Esophagus muscularis mucosa (tissue), 4 donors: ENCODE measurements at regions not wholly inside any gene's neighbourhood (a gene's known extent, or its start where the extent isn't known, plus 50 kb on each side); places are given as distances from the start of the nearest gene placed in this dataset.

Experiments used
- DNase-seq: peaks from one replicate; pipeline ENCODE4 v3.0.0-alpha.2; 2017; ENCODE audit errors: extremely low spot score
- H3K27ac ChIP-seq, 4 donors: fragments of 200-600 bp; sonication (generic); replicated peaks in 1 of 4; 1 replicate in 3 of 4; 2 replicates in 1 of 4; pipeline ENCODE4 v1.5.1; 2016 to 2019; ENCODE audit warnings: mild to moderate bottlenecking in 1 of 4
- H3K27me3 ChIP-seq, 4 donors: fragments of 200-600 bp; sonication (generic); one replicate each; pipeline versions ENCODE4 v1.5.1 to v1.6.0; 2016 to 2019
- H3K36me3 ChIP-seq, 4 donors: fragments of 200-600 bp; sonication (generic); one replicate each; pipeline ENCODE4 v1.5.1; 2016 to 2019
- H3K4me1 ChIP-seq, 4 donors: fragments of 200-600 bp; sonication (generic); one replicate each; pipeline ENCODE4 v1.5.1; 2016 to 2019
- H3K4me3 ChIP-seq, 4 donors: fragments of 200-600 bp; sonication (generic); 1 replicate in 2 of 4; 2 replicates in 2 of 4; pipeline ENCODE4 v1.5.1; 2016 to 2019; ENCODE audit warnings: mild to moderate bottlenecking in 4 of 4, moderate library complexity in 1 of 4
- H3K9me3 ChIP-seq, 4 donors: fragments of 200-600 bp; sonication (generic); 1 replicate in 3 of 4; 2 replicates in 1 of 4; pipeline ENCODE4 v1.5.1; 2016 to 2019
- EP300 ChIP-seq: sonication (generic); formaldehyde crosslinking; IDR thresholded peaks from one replicate; pipeline ENCODE4 v1.6.1; 2017; ENCODE audit warnings: antibody characterized with exemption
- POLR2A ChIP-seq: fragments of 450-650 bp; IDR thresholded peaks from one replicate; pipeline ENCODE4 v1.6.1; 2017; ENCODE audit warnings: antibody characterized with exemption, moderate library complexity, mild to moderate bottlenecking, low read depth
- POLR2AphosphoS5 ChIP-seq, 2 donors: sonication (generic); formaldehyde crosslinking; IDR thresholded peaks; one replicate each; pipeline ENCODE4 v1.6.1; 2017; ENCODE audit warnings: antibody characterized with exemption in 2 of 2
- WGBS: methylation state at CpG from one replicate; pipeline ENCODE4 v1.1.5; 2018; 5-methylcytosine and 5-hydroxymethylcytosine counted together
- intact Hi-C: fragments of 100-400 bp; cut with DNase I; formaldehyde crosslinking; loops from one replicate; pipeline ENCODE4 v1.15.1; 2023
- TF ChIP-seq, protein P1 (sequence below), 3 experiments: fragments of 200-600 bp in 2 of 3; fragments of 450-650 bp in 1 of 3; sonication (generic) in 2 of 3; IDR thresholded peaks; one replicate each; pipeline ENCODE4 v1.5.1; 2017 to 2019; ENCODE audit warnings: antibody characterized with exemption in 3 of 3, mild to moderate bottlenecking in 2 of 3, moderate library complexity in 1 of 3

DNA sequence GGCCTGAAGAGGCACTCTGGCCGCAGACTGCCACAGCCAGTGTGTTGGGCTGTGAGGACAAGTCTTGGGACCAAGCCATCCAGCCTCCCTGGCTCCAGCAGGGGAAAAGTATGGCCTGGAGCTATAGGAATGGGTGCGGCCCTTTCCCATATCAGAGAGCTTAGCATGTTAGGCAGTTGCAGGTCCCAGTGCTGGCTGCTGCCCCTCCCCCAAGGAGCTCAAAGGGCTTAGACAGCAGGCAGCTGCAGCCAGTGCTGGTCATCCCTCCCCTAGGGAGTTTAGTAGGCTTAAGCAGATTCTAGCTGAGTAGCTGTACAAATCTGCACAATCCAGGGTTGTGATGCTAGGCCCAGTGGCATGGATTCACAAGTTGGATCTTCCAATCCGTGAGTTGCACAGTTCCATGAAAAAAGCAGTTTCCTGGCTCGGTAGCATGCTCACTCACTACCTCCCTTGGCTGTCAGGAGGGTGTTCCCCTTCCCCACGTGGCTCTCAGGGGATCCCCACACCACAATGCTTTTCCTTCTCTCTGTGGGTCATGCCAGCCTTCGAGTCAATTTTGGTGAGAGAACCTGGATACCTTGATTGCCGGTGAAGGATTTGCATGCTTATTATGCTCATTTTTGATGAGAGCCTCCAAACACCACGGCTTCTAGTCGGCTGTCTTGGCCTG, 1490.8 kb downstream of the BRINP3 start:
- 75% methylated on average over 7 of the region's 9 CpGs for WGBS
- Histone ChIP-seq H3K4me1 (no peaks in the 10 kb centered on the region), H3K36me3 (no peaks in the 10 kb centered on the region), H3K27ac (no peak overlapping the region), H3K27me3 (no peaks in the 10 kb centered on the region), H3K4me3 (no peak overlapping the region), H3K9me3 (peaks cover 0 to under 1% (median 0%) of the 10 kb centered on the region in 4 donors)
- TF ChIP-seq POLR2AphosphoS5 (IDR thresholded peaks at IDR 0.05) (no peak), POLR2A (no peak), EP300 (no peak)
- TF ChIP-seq, protein P1, sequence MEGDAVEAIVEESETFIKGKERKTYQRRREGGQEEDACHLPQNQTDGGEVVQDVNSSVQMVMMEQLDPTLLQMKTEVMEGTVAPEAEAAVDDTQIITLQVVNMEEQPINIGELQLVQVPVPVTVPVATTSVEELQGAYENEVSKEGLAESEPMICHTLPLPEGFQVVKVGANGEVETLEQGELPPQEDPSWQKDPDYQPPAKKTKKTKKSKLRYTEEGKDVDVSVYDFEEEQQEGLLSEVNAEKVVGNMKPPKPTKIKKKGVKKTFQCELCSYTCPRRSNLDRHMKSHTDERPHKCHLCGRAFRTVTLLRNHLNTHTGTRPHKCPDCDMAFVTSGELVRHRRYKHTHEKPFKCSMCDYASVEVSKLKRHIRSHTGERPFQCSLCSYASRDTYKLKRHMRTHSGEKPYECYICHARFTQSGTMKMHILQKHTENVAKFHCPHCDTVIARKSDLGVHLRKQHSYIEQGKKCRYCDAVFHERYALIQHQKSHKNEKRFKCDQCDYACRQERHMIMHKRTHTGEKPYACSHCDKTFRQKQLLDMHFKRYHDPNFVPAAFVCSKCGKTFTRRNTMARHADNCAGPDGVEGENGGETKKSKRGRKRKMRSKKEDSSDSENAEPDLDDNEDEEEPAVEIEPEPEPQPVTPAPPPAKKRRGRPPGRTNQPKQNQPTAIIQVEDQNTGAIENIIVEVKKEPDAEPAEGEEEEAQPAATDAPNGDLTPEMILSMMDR (IDR thresholded peaks at IDR 0.05): no peak
- no peak for DNase-seq
- intact Hi-C loops: no loop called here

DNA sequence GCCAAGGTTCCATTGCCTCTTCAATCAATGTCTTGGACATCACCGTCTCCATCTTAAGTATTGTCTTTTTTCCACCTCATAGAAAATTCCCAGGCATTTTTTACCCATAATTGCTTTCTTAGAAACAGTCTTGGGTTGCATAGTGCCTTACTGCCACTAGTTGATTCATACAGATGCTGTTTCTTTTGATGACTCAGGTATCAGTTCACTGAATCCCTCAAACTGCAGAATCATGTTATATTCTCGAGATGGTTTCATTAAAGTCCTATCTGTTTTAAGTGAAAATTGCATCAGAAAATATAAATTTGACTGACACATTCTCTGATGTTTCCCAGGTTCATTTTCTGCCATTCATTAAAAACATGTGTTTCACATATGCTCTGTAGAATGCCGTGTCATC, 1489.1 kb downstream of the BRINP3 start:
- 76% methylated on average over 3 of the region's 3 CpGs for whole genome bisulfite sequencing
- TF ChIP-seq POLR2AphosphoS5 (IDR thresholded peaks at IDR 0.05) (no peak), EP300 (no peak), POLR2A (no peak)
- TF ChIP-seq, protein P1 (IDR thresholded peaks at IDR 0.05): no peak
- H3K27ac ChIP-seq: no peak overlapping the region
- intact Hi-C loops: no loop called here
- H3K4me3 ChIP-seq: no peak overlapping the region
- no peaks in the 10 kb centered on the region for H3K4me1 ChIP-seq
- H3K27me3 ChIP-seq: no peaks in the 10 kb centered on the region
- H3K36me3 ChIP-seq: no peaks in the 10 kb centered on the region
- no peak for DNase-seq
- H3K9me3 ChIP-seq: no peaks in the 10 kb centered on the region

DNA sequence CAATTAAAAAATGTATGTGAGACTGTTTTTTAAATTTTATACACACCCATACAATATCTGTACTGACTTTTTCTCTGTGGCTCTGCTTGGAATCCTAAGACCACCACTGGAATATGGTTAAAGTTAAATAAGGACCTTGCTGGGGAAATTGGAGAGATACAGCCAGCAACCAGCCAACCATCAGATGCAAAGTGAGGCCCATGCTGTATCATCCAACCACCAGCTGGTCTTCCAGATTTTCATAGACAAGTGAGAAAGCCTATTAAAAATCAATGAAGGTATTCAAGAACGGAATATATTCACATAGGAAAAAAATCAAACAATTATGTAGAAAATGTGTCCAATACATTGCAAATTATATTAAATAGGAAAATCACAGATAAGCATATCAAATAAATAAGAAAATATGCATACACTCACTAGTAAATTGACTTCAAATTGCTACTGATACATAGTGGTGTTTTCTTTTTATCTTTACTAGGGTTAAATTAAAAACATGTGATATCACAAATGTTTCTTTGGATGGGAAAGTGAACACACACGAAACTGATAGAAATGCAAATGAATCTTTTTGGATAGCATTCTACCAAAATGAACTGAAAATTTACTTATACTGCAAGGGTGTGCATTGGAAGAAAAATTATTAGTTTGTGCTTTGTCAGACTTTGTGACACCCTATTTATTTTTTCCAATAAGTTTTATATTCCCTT, 1486.3 kb downstream of the BRINP3 start:
- H3K4me1 ChIP-seq: no peaks in the 10 kb centered on the region
- H3K9me3 ChIP-seq: no peaks in the 10 kb centered on the region
- DNase-seq: no peak
- no peak overlapping the region for H3K4me3 ChIP-seq
- H3K27ac ChIP-seq: no peak overlapping the region
- TF ChIP-seq POLR2A (no peak), POLR2AphosphoS5 (IDR thresholded peaks at IDR 0.05) (no peak), EP300 (no peak)
- TF ChIP-seq, protein P1 (IDR thresholded peaks at IDR 0.05): no peak
- 90% methylated on average over 2 of the region's 2 CpGs for WGBS
- no peaks in the 10 kb centered on the region for H3K27me3 ChIP-seq
- intact Hi-C loops: no loop called here
- no peaks in the 10 kb centered on the region for H3K36me3 ChIP-seq

DNA sequence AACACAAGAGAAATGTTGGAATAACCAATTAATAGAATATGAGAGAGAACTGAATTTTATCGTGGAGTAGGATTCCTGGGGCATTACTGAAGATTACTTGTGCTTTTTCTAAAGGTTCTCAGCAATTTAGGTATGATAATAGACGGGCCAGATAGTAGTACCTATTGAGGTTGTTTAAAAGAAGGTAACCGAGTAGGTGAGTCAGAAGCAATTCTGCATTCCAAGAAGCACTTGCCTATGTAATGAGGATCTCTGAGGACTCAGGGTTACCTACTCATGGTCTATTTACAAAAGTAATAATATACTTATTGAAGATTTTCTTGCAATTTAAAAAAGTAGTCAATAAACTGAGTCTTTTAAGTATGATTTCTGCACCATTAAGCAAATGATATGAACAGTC, 1469.8 kb downstream of the BRINP3 start:
- no peak overlapping the region for H3K27ac ChIP-seq
- intact Hi-C loops: no loop called here
- 70% methylated on average over 3 of the region's 3 CpGs for WGBS
- H3K4me3 ChIP-seq: no peak overlapping the region
- DNase-seq: no peak
- H3K36me3 ChIP-seq: no peaks in the 10 kb centered on the region
- no peaks in the 10 kb centered on the region for H3K4me1 ChIP-seq
- H3K27me3 ChIP-seq: no peaks in the 10 kb centered on the region
- H3K9me3 ChIP-seq: no peaks in the 10 kb centered on the region
- TF ChIP-seq, protein P1 (IDR thresholded peaks at IDR 0.05): no peak
- no peak for TF ChIP-seq POLR2A
- no peak for TF ChIP-seq EP300
- no peak for TF ChIP-seq POLR2AphosphoS5 (IDR thresholded peaks at IDR 0.05)
